ENCODE measurements at regions not wholly inside any gene's neighbourhood (a gene's known extent, or its start where the extent isn't known, plus 50 kb on each side); places are given as distances from the start of the nearest gene placed in this dataset.

DNA sequence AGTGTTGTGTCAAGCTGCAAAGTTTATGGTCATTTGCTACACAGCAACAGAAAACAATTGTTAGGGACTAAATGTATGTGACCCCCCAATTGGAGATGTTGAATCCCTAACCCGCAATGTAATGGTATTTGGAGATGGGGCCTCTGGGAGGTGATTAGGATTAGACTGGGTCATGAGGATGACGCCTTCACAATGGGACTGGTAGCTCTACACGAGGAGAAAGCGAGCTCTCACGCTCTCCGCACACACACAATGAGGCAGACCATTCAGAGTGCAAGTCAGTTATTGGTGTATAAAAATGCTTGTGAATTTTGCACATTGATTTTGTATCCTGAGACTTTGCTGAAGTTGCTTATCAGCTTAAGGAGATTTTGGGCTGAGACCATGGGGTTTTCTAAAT lies 116.9 kb upstream of the NSMCE3 start:
- CTCF ChIA-PET, result no interaction called here
- Histone ChIP-seq H3K4me1 (ENCODE audit: control insufficient read depth, extremely low read depth, insufficient read depth, low read length) (no peaks in the 10 kb centered on the region), H2AFZ (ENCODE audit: low read depth, low read length) (no peak overlapping the region), H3K27me3 (ENCODE audit: control insufficient read depth in 2 of 2, insufficient read depth in 2 of 2, low read length in 2 of 2) (no peaks in the 10 kb centered on the region), H3K36me3 (ENCODE audit: control insufficient read depth in 2 of 2, extremely low read depth in 1 of 2, insufficient read depth in 2 of 2, low read length in 2 of 2) (no peaks in the 10 kb centered on the region), H3K9ac (replicated peaks; ENCODE audit: extremely low read depth, insufficient read depth, low read length) (no peak overlapping the region), H3K27ac (ENCODE audit: insufficient read depth, low read depth, low read length) (no peak overlapping the region), H3K9me1 (replicated peaks; ENCODE audit: control insufficient read depth, extremely low read depth, insufficient read depth, low read length) (no peaks in the 10 kb centered on the region), H3K4me3 (replicated peaks in 1 of 3; ENCODE audit: insufficient read depth in 1 of 3, low read depth in 1 of 3, low read length in 3 of 3) (no peak overlapping the region), H3K4me2 (ENCODE audit: insufficient read depth, low read length) (no peak overlapping the region), H4K20me1 (replicated peaks; ENCODE audit: control insufficient read depth, extremely low read depth, insufficient read depth, low read length) (no peaks in the 10 kb centered on the region), H3K79me2 (ENCODE audit: control insufficient read depth, insufficient read depth, low read length) (no peaks in the 10 kb centered on the region), H3K9me3 (replicated peaks; ENCODE audit: control insufficient read depth, insufficient read depth, low read length) (no peaks in the 10 kb centered on the region)
- FAIRE-seq, result no peak
- no TSS peak for BruUV-seq (replicated peaks)
- dilution Hi-C loops (cut with MboI; ENCODE audit: extremely low pct_ligation_motif_present, low sequenced_read_pairs), result no loop called here
- POLR2A ChIA-PET, result no interaction called here
- no peak for TF ChIP-seq CTCF (IDR thresholded peaks at IDR 0.05; ENCODE audit: extremely low read depth in 1 of 2, insufficient read depth in 1 of 2, low read depth in 1 of 2, low read length in 2 of 2)
- TF ChIP-seq FOS (IDR thresholded peaks at IDR 0.05; ENCODE audit: borderline replicate concordance, insufficient read depth, low read length), result no peak
- TF ChIP-seq, protein P1, sequence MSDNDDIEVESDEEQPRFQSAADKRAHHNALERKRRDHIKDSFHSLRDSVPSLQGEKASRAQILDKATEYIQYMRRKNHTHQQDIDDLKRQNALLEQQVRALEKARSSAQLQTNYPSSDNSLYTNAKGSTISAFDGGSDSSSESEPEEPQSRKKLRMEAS (IDR thresholded peaks at IDR 0.05; ENCODE audit: insufficient read depth, insufficient read length), result no peak
- TF ChIP-seq GATA2 (IDR thresholded peaks at IDR 0.05; ENCODE audit: insufficient read depth, insufficient read length, low read depth, low read length), result no peak
- TF ChIP-seq POLR2A (IDR thresholded peaks at IDR 0.05; ENCODE audit: low read depth, low read length), result no peak
- no peak for TF ChIP-seq POLR2AphosphoS5 (IDR thresholded peaks at IDR 0.05; ENCODE audit: insufficient read depth, low read depth, low read length)
- TF ChIP-seq MYC (IDR thresholded peaks at IDR 0.05; ENCODE audit: low read depth, low read length), result no peak
- no peak for TF ChIP-seq EZH2 (IDR thresholded peaks at IDR 0.05; ENCODE audit: borderline replicate concordance, low read depth, low read length, severe bottlenecking)
- no peak for TF ChIP-seq JUN (IDR thresholded peaks at IDR 0.05; ENCODE audit: borderline replicate concordance, insufficient read depth, insufficient read length, low read depth)
- DNase-seq (ENCODE audit: low read depth, low spot score), result no peak
- intact Hi-C loops (cut with micrococcal nuclease), result no loop called here
